ENCODE measurements at regions not wholly inside any gene's neighbourhood (a gene's known extent, or its start where the extent isn't known, plus 50 kb on each side); places are given as distances from the start of the nearest gene placed in this dataset.

DNA sequence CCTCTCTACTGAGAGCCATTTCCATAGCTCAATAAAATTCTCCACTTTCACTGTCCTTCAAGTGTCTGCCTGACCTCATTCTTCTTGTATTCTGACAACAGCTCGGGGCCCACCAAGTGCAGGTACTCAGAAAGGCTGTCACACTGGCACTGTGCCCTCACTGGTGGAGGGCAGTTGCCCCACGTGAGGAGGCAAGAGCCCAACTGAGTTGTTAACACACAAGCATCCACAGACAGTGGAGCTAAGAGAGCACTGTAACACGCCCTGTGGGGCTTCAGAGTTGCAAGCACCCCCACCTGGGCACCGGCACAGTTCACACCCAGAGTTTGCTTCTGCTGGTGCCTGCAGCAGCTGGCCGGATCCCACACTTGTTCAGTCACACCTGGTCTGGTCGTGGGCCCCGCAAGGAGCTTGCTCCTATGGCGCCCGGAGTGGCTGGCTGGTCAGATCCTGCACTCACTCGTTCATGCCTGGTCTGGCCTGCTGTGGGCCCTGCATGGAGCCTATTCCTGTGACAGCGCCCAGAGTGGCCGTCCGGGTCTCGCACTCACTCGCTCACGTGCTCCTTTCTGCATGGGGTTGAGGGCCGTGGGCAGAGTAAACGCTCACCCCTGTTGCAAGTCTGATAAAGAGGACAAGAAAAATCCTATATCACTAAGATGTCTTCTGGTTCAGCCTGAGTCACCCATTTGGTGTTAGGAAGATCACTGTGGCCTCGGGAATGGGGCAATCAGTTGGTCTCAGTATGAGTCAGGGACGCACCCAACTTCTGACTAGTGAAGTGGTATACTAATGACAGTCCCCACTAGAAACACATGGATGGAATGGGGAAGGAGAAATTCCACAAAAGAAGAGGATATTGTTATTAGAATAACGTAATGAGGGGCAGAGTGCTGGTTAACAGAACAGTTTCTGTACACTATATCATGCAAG lies 87.0 kb upstream of the CCNH start:
- no peak overlapping the region for H3K4me3 ChIP-seq (ENCODE audit: low read length in 2 of 2)
- peaks cover 0 to 3% of the 10 kb centered on the region in 2 donors for H3K9me3 ChIP-seq (ENCODE audit: control insufficient read depth in 2 of 2, low read length in 2 of 2)
- no peaks in the 10 kb centered on the region for H3K36me3 ChIP-seq (ENCODE audit: control insufficient read depth in 2 of 2, insufficient read depth in 2 of 2, low read length in 2 of 2)
- no peak overlapping the region for H3K27ac ChIP-seq (ENCODE audit: low read depth in 2 of 2, low read length in 2 of 2)
- H3K27me3 ChIP-seq (ENCODE audit: control insufficient read depth in 2 of 2, insufficient read depth in 2 of 2, low read length in 2 of 2), result no peaks in the 10 kb centered on the region
- H3K9ac ChIP-seq (ENCODE audit: low read depth in 1 of 2, low read length in 2 of 2), result no peak overlapping the region
- H3K4me1 ChIP-seq (ENCODE audit: control insufficient read depth in 2 of 2, insufficient read depth in 2 of 2, low read length in 2 of 2), result no peaks in the 10 kb centered on the region

All from mucosa of rectum (tissue), 2 donors.